Testis (tissue), 2 donors: ENCODE measurements at regions not wholly inside any gene's neighbourhood (a gene's known extent, or its start where the extent isn't known, plus 50 kb on each side); places are given as distances from the start of the nearest gene placed in this dataset.

ENCODE experiments used
- POLR2A ChIP-seq: fragments of 450-650 bp; IDR thresholded peaks from one replicate; pipeline ENCODE4 v1.6.1; 2017; ENCODE audit warnings: antibody characterized with exemption, mild to moderate bottlenecking, moderate library complexity
- TF ChIP-seq, protein P1 (sequence below), 3 experiments: fragments of 450-650 bp in 2 of 3; fragments of 200-600 bp in 1 of 3; sonication (generic) in 1 of 3; IDR thresholded peaks; one replicate each; pipeline ENCODE4 v1.5.1; 2016 to 2019; ENCODE audit warnings: antibody characterized with exemption in 3 of 3, mild to moderate bottlenecking in 2 of 3, moderate library complexity in 1 of 3

DNA sequence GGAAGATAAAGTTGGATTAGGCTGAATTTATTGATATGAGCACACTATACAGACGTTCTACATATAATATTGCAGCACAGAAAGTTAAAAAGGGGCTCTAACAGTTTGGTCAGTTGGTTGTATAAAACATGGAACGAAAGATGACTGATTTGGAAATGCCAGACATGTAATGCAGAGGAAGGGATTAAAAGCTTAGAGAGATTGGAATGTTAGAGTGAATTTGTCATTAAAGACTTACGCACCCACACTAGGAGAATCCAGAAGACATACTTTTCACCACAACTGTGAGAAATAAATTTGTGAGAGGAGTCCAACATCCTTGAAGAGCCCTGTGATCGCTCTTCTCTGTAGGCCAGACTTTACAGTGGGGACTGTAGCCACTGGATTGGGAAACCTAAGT, 134.7 kb downstream of the GPR63 start:
- TF ChIP-seq, protein P1, sequence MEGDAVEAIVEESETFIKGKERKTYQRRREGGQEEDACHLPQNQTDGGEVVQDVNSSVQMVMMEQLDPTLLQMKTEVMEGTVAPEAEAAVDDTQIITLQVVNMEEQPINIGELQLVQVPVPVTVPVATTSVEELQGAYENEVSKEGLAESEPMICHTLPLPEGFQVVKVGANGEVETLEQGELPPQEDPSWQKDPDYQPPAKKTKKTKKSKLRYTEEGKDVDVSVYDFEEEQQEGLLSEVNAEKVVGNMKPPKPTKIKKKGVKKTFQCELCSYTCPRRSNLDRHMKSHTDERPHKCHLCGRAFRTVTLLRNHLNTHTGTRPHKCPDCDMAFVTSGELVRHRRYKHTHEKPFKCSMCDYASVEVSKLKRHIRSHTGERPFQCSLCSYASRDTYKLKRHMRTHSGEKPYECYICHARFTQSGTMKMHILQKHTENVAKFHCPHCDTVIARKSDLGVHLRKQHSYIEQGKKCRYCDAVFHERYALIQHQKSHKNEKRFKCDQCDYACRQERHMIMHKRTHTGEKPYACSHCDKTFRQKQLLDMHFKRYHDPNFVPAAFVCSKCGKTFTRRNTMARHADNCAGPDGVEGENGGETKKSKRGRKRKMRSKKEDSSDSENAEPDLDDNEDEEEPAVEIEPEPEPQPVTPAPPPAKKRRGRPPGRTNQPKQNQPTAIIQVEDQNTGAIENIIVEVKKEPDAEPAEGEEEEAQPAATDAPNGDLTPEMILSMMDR (IDR thresholded peaks at IDR 0.05), result no peak
- no peak for TF ChIP-seq POLR2A
